ENCODE measurements at regions not wholly inside any gene's neighbourhood (a gene's known extent, or its start where the extent isn't known, plus 50 kb on each side); places are given as distances from the start of the nearest gene placed in this dataset.

- Mint-ChIP-seq H3K4me1 (no peaks in the 10 kb centered on the region), H3K9me3 (no peaks in the 10 kb centered on the region), H3K4me3 (no peak overlapping the region), H3K27me3 (no peaks in the 10 kb centered on the region), H3K27ac (no peak overlapping the region), H3K36me3 (no peaks in the 10 kb centered on the region)
- POLR2A ChIA-PET, result interaction anchor here in 1 of 2 donors (0.6 kb wide), 1 partner anchor 61 kb away, joined by 3 read pairs; no protein-coding TSS in a partner anchor
- ATAC-seq (replicated peaks in 1 of 4) (no peak), DNase-seq (no peak)
- CTCF ChIA-PET, result no interaction called here
- no peak overlapping the region for H3K4me3 ChIP-seq (ENCODE audit: control insufficient read depth in 1 of 2, extremely low read depth in 1 of 2, low read length in 1 of 2)
- no peak overlapping the region for H3K27ac ChIP-seq (ENCODE audit: low read length)
- H3K36me3 ChIP-seq (ENCODE audit: control insufficient read depth in 2 of 2, extremely low read depth in 1 of 2, insufficient read depth in 1 of 2, low read length in 1 of 2), result no peaks in the 10 kb centered on the region
- H3K4me1 ChIP-seq (ENCODE audit: control insufficient read depth in 1 of 2, extremely low read depth in 1 of 2, insufficient read depth in 2 of 2, low read length in 2 of 2), result no peaks in the 10 kb centered on the region
- H3K9me3 ChIP-seq, result no peaks in the 10 kb centered on the region
- 54% methylated on average over 4 of the region's 4 CpGs for WGBS (ENCODE audit: insufficient coverage)
- H3K27me3 ChIP-seq (replicated peaks in 1 of 2; ENCODE audit: control insufficient read depth in 2 of 2, extremely low read depth in 1 of 2, insufficient read depth in 2 of 2, low read length in 1 of 2), result no peaks in the 10 kb centered on the region
Observed at GRCh38 chr13:105278943-105279381, 1256.5 kb downstream of the EFNB2 start.

- H3K36me3 Mint-ChIP-seq, result no peaks in the 10 kb centered on the region
- ChIA-PET POLR2A (no interaction called here), CTCF (no interaction called here)
- Histone ChIP-seq H3K36me3 (ENCODE audit: control insufficient read depth in 2 of 2, extremely low read depth in 1 of 2, insufficient read depth in 1 of 2, low read length in 1 of 2) (no peaks in the 10 kb centered on the region), H3K27me3 (replicated peaks in 1 of 2; ENCODE audit: control insufficient read depth in 2 of 2, extremely low read depth in 1 of 2, insufficient read depth in 2 of 2, low read length in 1 of 2) (peaks cover 0 to 4% of the 10 kb centered on the region in 2 experiments), H3K4me1 (ENCODE audit: control insufficient read depth in 1 of 2, extremely low read depth in 1 of 2, insufficient read depth in 2 of 2, low read length in 2 of 2) (no peaks in the 10 kb centered on the region), H3K9me3 (no peaks in the 10 kb centered on the region), H3K4me3 (ENCODE audit: control insufficient read depth in 1 of 2, extremely low read depth in 1 of 2, low read length in 1 of 2) (no peak overlapping the region), H3K27ac (ENCODE audit: low read length) (no peak overlapping the region)
- no peak for DNase-seq
- H3K4me3 Mint-ChIP-seq, result no peak overlapping the region
- H3K4me1 Mint-ChIP-seq, result peaks cover 0 to 8% (median 3%) of the 10 kb centered on the region in 3 donors
- no peak for ATAC-seq (replicated peaks in 1 of 4)
- H3K27ac Mint-ChIP-seq, result no peak overlapping the region
- H3K9me3 Mint-ChIP-seq, result peaks cover 0 to 4% (median 0%) of the 10 kb centered on the region in 3 donors
- WGBS (ENCODE audit: insufficient coverage), result 80% methylated on average over 1 of the region's 3 CpGs
- H3K27me3 Mint-ChIP-seq, result no peaks in the 10 kb centered on the region
Observed at GRCh38 chr13:105276571-105276970, 1258.9 kb downstream of the EFNB2 start.

- no peak overlapping the region for H3K27ac Mint-ChIP-seq
- peaks cover 0 to 8% (median 3%) of the 10 kb centered on the region in 3 donors for H3K4me1 Mint-ChIP-seq
- no peaks in the 10 kb centered on the region for H3K36me3 ChIP-seq (ENCODE audit: control insufficient read depth in 2 of 2, extremely low read depth in 1 of 2, insufficient read depth in 1 of 2, low read length in 1 of 2)
- 88% methylated on average over 5 of the region's 6 CpGs for WGBS (ENCODE audit: insufficient coverage)
- peaks cover 0 to 4% (median 0%) of the 10 kb centered on the region in 3 donors for H3K9me3 Mint-ChIP-seq
- H3K27me3 Mint-ChIP-seq, result no peaks in the 10 kb centered on the region
- ChIA-PET POLR2A (no interaction called here), CTCF (interaction anchor here in 1 of 2 donors (0.6 kb wide), 1 partner anchor 42 kb away, joined by 4 read pairs; no protein-coding TSS in a partner anchor)
- H3K4me1 ChIP-seq (ENCODE audit: control insufficient read depth in 1 of 2, extremely low read depth in 1 of 2, insufficient read depth in 2 of 2, low read length in 2 of 2), result no peaks in the 10 kb centered on the region
- no peaks in the 10 kb centered on the region for H3K9me3 ChIP-seq
- peaks cover 0 to 4% of the 10 kb centered on the region in 2 experiments for H3K27me3 ChIP-seq (replicated peaks in 1 of 2; ENCODE audit: control insufficient read depth in 2 of 2, extremely low read depth in 1 of 2, insufficient read depth in 2 of 2, low read length in 1 of 2)
- H3K4me3 Mint-ChIP-seq, result no peak overlapping the region
- H3K36me3 Mint-ChIP-seq, result no peaks in the 10 kb centered on the region
- no peak overlapping the region for H3K4me3 ChIP-seq (ENCODE audit: control insufficient read depth in 1 of 2, extremely low read depth in 1 of 2, low read length in 1 of 2)
- DNase-seq (no peak), ATAC-seq (replicated peaks in 1 of 4) (no peak)
- H3K27ac ChIP-seq (ENCODE audit: low read length), result no peak overlapping the region
Observed at GRCh38 chr13:105273665-105274222, 1261.7 kb downstream of the EFNB2 start.

- DNase-seq (no peak), ATAC-seq (replicated peaks in 1 of 4) (peak in 1 of 4 experiments; percentile 30)
- peak overlapping the region in 1 of 3 donors; percentile 40 for H3K4me3 Mint-ChIP-seq
- POLR2A ChIA-PET, result no interaction called here
- CTCF ChIA-PET, result interaction anchor here in 1 of 2 donors (0.6 kb wide), 1 partner anchor 43 kb away, joined by 4 read pairs; no protein-coding TSS in a partner anchor
- Histone ChIP-seq H3K36me3 (ENCODE audit: control insufficient read depth in 2 of 2, extremely low read depth in 1 of 2, insufficient read depth in 1 of 2, low read length in 1 of 2) (no peaks in the 10 kb centered on the region), H3K27me3 (replicated peaks in 1 of 2; ENCODE audit: control insufficient read depth in 2 of 2, extremely low read depth in 1 of 2, insufficient read depth in 2 of 2, low read length in 1 of 2) (peaks cover 0 to 4% of the 10 kb centered on the region in 2 experiments), H3K27ac (ENCODE audit: low read length) (no peak overlapping the region), H3K4me3 (ENCODE audit: control insufficient read depth in 1 of 2, extremely low read depth in 1 of 2, low read length in 1 of 2) (no peak overlapping the region), H3K4me1 (ENCODE audit: control insufficient read depth in 1 of 2, extremely low read depth in 1 of 2, insufficient read depth in 2 of 2, low read length in 2 of 2) (no peaks in the 10 kb centered on the region), H3K9me3 (no peaks in the 10 kb centered on the region)
- WGBS (ENCODE audit: insufficient coverage), result 71% methylated on average over 6 of the region's 13 CpGs
- peaks cover 0 to 4% (median 0%) of the 10 kb centered on the region in 3 donors for H3K9me3 Mint-ChIP-seq
- H3K27me3 Mint-ChIP-seq, result no peaks in the 10 kb centered on the region
- H3K27ac Mint-ChIP-seq, result no peak overlapping the region
- H3K4me1 Mint-ChIP-seq, result peaks cover 0 to 8% (median 3%) of the 10 kb centered on the region in 3 donors
- no peaks in the 10 kb centered on the region for H3K36me3 Mint-ChIP-seq
Observed at GRCh38 chr13:105272660-105273631, 1262.5 kb downstream of the EFNB2 start.

- POLR2A ChIA-PET, result no interaction called here
- no peaks in the 10 kb centered on the region for H3K27me3 ChIP-seq (replicated peaks in 1 of 2; ENCODE audit: control insufficient read depth in 2 of 2, extremely low read depth in 1 of 2, insufficient read depth in 2 of 2, low read length in 1 of 2)
- no peak overlapping the region for H3K27ac ChIP-seq (ENCODE audit: low read length)
- no peak overlapping the region for H3K4me3 ChIP-seq (ENCODE audit: control insufficient read depth in 1 of 2, extremely low read depth in 1 of 2, low read length in 1 of 2)
- Mint-ChIP-seq H3K27me3 (no peaks in the 10 kb centered on the region), H3K4me3 (no peak overlapping the region), H3K4me1 (no peaks in the 10 kb centered on the region), H3K9me3 (no peaks in the 10 kb centered on the region), H3K27ac (no peak overlapping the region), H3K36me3 (no peaks in the 10 kb centered on the region)
- H3K36me3 ChIP-seq (ENCODE audit: control insufficient read depth in 2 of 2, extremely low read depth in 1 of 2, insufficient read depth in 1 of 2, low read length in 1 of 2), result no peaks in the 10 kb centered on the region
- CTCF ChIA-PET, result no interaction called here
- no peak for DNase-seq
- H3K9me3 ChIP-seq, result no peaks in the 10 kb centered on the region
- H3K4me1 ChIP-seq (ENCODE audit: control insufficient read depth in 1 of 2, extremely low read depth in 1 of 2, insufficient read depth in 2 of 2, low read length in 2 of 2), result no peaks in the 10 kb centered on the region
- no peak for ATAC-seq (replicated peaks in 1 of 4)
- WGBS (ENCODE audit: insufficient coverage), result 88% methylated on average over 1 of the region's 2 CpGs
Observed at GRCh38 chr13:105266615-105267014, 1268.8 kb downstream of the EFNB2 start.

GRCh38 chr13:105262579-105262978 is 1272.9 kb downstream of the EFNB2 start:
- H3K4me3 Mint-ChIP-seq, result no peak overlapping the region
- POLR2A ChIA-PET, result no interaction called here
- CTCF ChIA-PET, result interaction anchor here in 1 of 2 donors (0.6 kb wide), 1 partner anchor 814 kb away, joined by 3 read pairs; no protein-coding TSS in a partner anchor
- no peak overlapping the region for H3K27ac Mint-ChIP-seq
- Histone ChIP-seq H3K27me3 (replicated peaks in 1 of 2; ENCODE audit: control insufficient read depth in 2 of 2, extremely low read depth in 1 of 2, insufficient read depth in 2 of 2, low read length in 1 of 2) (no peaks in the 10 kb centered on the region), H3K27ac (ENCODE audit: low read length) (no peak overlapping the region), H3K36me3 (ENCODE audit: control insufficient read depth in 2 of 2, extremely low read depth in 1 of 2, insufficient read depth in 1 of 2, low read length in 1 of 2) (no peaks in the 10 kb centered on the region), H3K4me3 (ENCODE audit: control insufficient read depth in 1 of 2, extremely low read depth in 1 of 2, low read length in 1 of 2) (no peak overlapping the region), H3K4me1 (ENCODE audit: control insufficient read depth in 1 of 2, extremely low read depth in 1 of 2, insufficient read depth in 2 of 2, low read length in 2 of 2) (no peaks in the 10 kb centered on the region), H3K9me3 (no peaks in the 10 kb centered on the region)
- no peaks in the 10 kb centered on the region for H3K27me3 Mint-ChIP-seq
- no CpG with 5 or more reads among the region's 2 CpGs for WGBS (ENCODE audit: insufficient coverage)
- no peaks in the 10 kb centered on the region for H3K9me3 Mint-ChIP-seq
- no peak for ATAC-seq (replicated peaks in 1 of 4)
- no peak for DNase-seq
- no peaks in the 10 kb centered on the region for H3K4me1 Mint-ChIP-seq
- no peaks in the 10 kb centered on the region for H3K36me3 Mint-ChIP-seq
